ENCODE measurements at regions not wholly inside any gene's neighbourhood (a gene's known extent, or its start where the extent isn't known, plus 50 kb on each side); places are given as distances from the start of the nearest gene placed in this dataset.

DNA sequence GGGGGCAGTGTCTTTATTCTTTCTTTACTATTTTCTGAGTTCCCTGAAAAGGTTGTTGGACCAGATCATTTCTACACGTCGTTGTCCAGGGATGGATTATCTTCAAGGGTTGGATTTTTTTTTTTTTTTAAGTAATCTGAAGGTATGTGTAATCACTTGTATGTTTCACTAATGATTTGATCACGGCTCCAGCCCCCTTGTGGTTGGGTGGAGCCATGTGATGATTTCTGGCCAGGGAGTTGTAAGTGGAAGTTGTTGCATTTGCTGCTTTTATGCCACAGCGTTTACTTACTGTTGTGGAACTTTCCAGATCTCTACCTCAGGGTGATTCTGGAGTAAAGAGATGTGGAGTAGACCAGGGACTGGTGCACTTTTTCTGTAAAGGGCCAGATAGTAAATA is 390.3 kb downstream of the AACS start:
- Histone ChIP-seq H3K9me3 (ENCODE audit: control insufficient read depth, low read length) (peaks cover 5% of the 10 kb centered on the region), H3K36me3 (ENCODE audit: control insufficient read depth, insufficient read depth, low read length) (no peaks in the 10 kb centered on the region), H3K4me1 (ENCODE audit: control insufficient read depth, insufficient read depth, low read length, poor library complexity, severe bottlenecking) (no peaks in the 10 kb centered on the region), H3K27me3 (replicated peaks; ENCODE audit: control insufficient read depth, insufficient read depth, low read length, poor library complexity, severe bottlenecking) (no peaks in the 10 kb centered on the region), H3K27ac (ENCODE audit: insufficient read depth, low read length, poor library complexity, severe bottlenecking) (no peak overlapping the region), H3K4me3 (ENCODE audit: insufficient read depth, low read depth, low read length, poor library complexity, severe bottlenecking) (no peak overlapping the region)
- DNase-seq: no peak

DNA sequence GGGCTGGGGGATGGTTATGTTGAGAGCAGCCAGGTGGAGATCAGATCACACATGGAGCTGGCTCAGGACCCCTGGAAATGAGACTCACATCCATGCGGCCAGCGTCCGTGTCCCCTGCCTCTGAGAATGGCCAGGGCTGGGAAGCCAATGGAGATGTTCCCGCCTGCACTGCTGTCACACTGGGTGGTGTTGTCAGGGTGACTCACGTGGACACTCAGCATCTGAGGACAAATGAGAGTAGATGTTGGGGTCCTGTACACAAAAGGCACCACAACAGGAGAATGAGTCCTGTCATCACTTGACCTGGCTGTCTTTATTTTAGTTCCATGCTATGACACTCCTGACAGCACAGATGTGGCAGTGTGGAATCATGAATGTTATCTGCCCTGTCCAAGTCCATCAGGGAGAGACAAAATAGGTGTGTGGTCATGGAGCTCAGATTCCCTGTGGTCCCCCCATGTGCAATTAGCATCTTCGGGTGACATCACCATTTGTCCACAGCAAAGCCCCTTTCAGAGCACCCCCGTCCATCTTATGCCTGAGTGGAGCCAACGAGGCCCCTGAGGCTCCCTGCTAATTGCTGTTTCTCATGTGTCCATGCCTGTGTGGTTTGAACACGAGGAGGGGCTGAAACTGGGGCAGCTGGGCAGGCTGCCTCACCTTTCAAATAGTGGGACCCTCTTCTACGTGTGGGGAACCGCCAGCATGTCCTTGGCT is 393.5 kb downstream of the AACS start:
- Histone ChIP-seq H3K36me3 (ENCODE audit: control insufficient read depth, insufficient read depth, low read length) (no peaks in the 10 kb centered on the region), H3K4me1 (ENCODE audit: control insufficient read depth, insufficient read depth, low read length, poor library complexity, severe bottlenecking) (no peaks in the 10 kb centered on the region), H3K27ac (ENCODE audit: insufficient read depth, low read length, poor library complexity, severe bottlenecking) (no peak overlapping the region), H3K4me3 (ENCODE audit: insufficient read depth, low read depth, low read length, poor library complexity, severe bottlenecking) (no peak overlapping the region), H3K9me3 (ENCODE audit: control insufficient read depth, low read length) (no peaks in the 10 kb centered on the region), H3K27me3 (replicated peaks; ENCODE audit: control insufficient read depth, insufficient read depth, low read length, poor library complexity, severe bottlenecking) (no peaks in the 10 kb centered on the region)
- DNase-seq: no peak

DNA sequence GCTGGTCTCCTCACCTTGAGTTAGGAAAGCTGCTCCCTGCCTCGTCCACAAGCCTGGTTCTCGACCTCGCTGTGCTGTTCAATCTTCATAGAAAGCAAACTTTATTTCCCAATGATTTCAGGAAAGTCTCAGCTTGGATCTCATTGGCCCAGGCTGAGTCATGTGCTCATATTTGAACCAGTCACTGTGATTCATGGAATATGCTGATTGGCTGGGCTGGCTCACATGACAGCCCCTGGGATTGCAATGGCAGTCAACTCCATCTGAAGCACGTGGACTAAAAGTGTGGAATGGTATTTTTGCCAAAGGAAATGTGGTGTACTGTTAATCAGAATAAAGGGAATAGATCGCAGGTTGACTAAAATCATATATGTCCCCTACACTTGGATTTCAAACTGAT is 396.6 kb downstream of the AACS start:
- H3K36me3 ChIP-seq (ENCODE audit: control insufficient read depth, insufficient read depth, low read length): no peaks in the 10 kb centered on the region
- no peak overlapping the region for H3K27ac ChIP-seq (ENCODE audit: insufficient read depth, low read length, poor library complexity, severe bottlenecking)
- H3K9me3 ChIP-seq (ENCODE audit: control insufficient read depth, low read length): no peaks in the 10 kb centered on the region
- no peaks in the 10 kb centered on the region for H3K4me1 ChIP-seq (ENCODE audit: control insufficient read depth, insufficient read depth, low read length, poor library complexity, severe bottlenecking)
- DNase-seq: no peak
- H3K27me3 ChIP-seq (replicated peaks; ENCODE audit: control insufficient read depth, insufficient read depth, low read length, poor library complexity, severe bottlenecking): no peaks in the 10 kb centered on the region
- H3K4me3 ChIP-seq (ENCODE audit: insufficient read depth, low read depth, low read length, poor library complexity, severe bottlenecking): no peak overlapping the region

DNA sequence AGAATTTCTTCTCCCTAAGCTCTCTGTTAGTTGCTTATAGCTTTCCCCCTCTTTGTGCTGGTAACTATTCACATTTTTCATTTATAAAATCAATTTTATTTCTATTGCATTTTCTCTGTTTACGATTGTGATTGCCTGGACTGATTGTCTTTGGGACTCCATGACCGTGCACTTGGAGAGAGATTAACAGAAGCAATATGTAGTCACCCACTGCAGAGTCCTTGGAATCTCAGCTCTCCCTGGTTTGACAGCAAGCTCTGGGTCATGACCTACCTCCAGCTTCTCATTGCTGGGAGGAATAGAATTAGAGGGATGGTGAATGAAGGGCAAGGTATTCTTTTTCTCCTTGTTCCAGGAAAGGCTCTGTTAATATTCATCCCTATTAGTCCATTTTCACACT is 398.2 kb downstream of the AACS start:
- Histone ChIP-seq H3K9me3 (ENCODE audit: control insufficient read depth, low read length) (no peaks in the 10 kb centered on the region), H3K27me3 (replicated peaks; ENCODE audit: control insufficient read depth, insufficient read depth, low read length, poor library complexity, severe bottlenecking) (no peaks in the 10 kb centered on the region), H3K36me3 (ENCODE audit: control insufficient read depth, insufficient read depth, low read length) (no peaks in the 10 kb centered on the region), H3K4me1 (ENCODE audit: control insufficient read depth, insufficient read depth, low read length, poor library complexity, severe bottlenecking) (no peaks in the 10 kb centered on the region), H3K4me3 (ENCODE audit: insufficient read depth, low read depth, low read length, poor library complexity, severe bottlenecking) (no peak overlapping the region), H3K27ac (ENCODE audit: insufficient read depth, low read length, poor library complexity, severe bottlenecking) (no peak overlapping the region)
- DNase-seq: no peak

DNA sequence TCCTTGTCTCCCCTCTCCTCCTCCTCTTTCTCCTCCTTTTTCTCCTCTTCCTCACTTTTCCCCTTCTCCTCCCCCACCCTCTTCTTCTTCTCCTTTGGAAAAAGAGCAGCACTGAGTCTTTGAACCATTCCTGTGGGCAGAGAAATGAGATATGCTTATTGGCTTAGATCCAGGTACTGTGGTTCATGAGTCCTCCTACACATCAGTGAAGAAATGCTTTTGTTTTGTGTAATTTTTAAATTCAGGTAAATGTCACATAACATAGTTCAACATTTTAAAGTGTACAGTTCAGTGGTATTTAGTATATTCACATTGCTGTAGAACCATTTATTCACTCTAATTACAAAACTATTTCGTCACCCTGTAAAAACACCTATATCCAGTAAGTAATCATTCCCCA is 402.1 kb downstream of the AACS start:
- DNase-seq: no peak
- no peak overlapping the region for H3K27ac ChIP-seq (ENCODE audit: insufficient read depth, low read length, poor library complexity, severe bottlenecking)

DNA sequence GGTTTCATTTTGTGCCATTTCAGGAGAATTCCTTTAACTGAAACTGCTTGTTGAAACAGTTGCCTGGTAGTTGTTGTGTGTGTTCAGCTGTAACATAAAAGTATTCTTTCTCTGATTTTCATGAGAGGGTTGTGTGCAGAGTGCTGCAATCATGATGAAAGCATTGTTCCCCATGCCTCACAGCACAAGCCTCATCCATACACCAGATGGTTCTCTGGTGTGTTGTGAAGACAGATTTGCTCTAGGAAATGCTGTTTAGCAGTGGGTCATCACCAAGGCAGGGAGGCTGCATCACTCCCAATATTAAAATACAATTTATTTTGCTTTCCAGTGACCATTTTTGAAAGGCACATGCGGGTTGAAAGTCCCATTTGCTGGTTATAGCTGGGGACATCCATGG is 404.4 kb downstream of the AACS start:
- no peak overlapping the region for H3K4me3 ChIP-seq (ENCODE audit: insufficient read depth, low read depth, low read length, poor library complexity, severe bottlenecking)
- DNase-seq: no peak
- H3K27me3 ChIP-seq (replicated peaks; ENCODE audit: control insufficient read depth, insufficient read depth, low read length, poor library complexity, severe bottlenecking): no peaks in the 10 kb centered on the region
- H3K36me3 ChIP-seq (ENCODE audit: control insufficient read depth, insufficient read depth, low read length): no peaks in the 10 kb centered on the region
- H3K27ac ChIP-seq (ENCODE audit: insufficient read depth, low read length, poor library complexity, severe bottlenecking): no peak overlapping the region
- H3K9me3 ChIP-seq (ENCODE audit: control insufficient read depth, low read length): no peaks in the 10 kb centered on the region
- no peaks in the 10 kb centered on the region for H3K4me1 ChIP-seq (ENCODE audit: control insufficient read depth, insufficient read depth, low read length, poor library complexity, severe bottlenecking)

More for the DNA sequence above, 402.1 kb downstream of the AACS start:
- Histone ChIP-seq H3K27me3 (replicated peaks; ENCODE audit: control insufficient read depth, insufficient read depth, low read length, poor library complexity, severe bottlenecking) (no peaks in the 10 kb centered on the region), H3K4me3 (ENCODE audit: insufficient read depth, low read depth, low read length, poor library complexity, severe bottlenecking) (no peak overlapping the region), H3K36me3 (ENCODE audit: control insufficient read depth, insufficient read depth, low read length) (no peaks in the 10 kb centered on the region), H3K4me1 (ENCODE audit: control insufficient read depth, insufficient read depth, low read length, poor library complexity, severe bottlenecking) (no peaks in the 10 kb centered on the region), H3K9me3 (ENCODE audit: control insufficient read depth, low read length) (no peaks in the 10 kb centered on the region)

DNA sequence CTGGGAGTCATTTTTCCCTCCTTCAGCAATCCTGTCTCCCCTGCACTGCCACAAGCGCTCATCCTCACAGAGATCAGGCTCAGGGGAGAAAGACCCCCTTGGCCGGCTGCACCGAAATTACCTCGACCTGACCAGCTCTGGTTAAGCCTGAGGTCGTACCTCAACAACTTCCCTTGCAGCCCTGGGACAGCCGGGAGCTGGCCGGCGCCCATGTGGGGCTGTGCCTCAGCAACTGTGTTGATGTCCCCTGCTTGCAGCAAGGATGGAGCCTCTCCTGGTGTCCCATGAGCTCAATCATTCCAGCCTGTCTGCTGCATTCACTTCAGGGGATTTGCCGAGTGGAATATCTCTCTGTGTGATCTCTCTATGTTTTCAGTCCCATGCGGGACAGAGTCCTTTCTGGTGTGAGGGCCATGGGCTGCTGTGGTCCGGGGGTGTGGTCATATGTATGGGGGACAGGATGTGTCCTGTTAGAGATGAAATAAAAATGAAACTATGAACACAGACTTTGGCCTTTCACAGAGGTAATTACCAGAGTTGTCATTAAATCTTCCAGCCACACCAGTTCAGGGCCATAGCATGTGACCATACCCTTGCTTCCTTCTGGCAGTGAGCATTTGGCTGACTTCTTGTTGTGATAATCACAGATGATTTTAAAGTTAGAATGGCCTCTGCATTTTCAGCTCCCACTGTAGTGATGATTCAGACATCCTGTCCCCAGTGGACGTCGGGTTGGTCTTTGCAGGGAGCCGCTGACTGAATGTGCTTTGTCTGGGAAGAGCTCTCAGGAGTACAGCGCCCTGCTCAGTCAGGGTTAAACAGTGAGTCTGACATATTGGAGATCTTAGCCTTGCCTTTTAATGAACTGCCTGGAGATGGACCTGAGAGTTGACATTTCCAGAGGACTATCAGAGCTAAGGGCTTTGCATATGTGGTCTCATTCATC is 405.9 kb downstream of the AACS start:
- Histone ChIP-seq H3K27me3 (replicated peaks; ENCODE audit: control insufficient read depth, insufficient read depth, low read length, poor library complexity, severe bottlenecking) (no peaks in the 10 kb centered on the region), H3K4me1 (ENCODE audit: control insufficient read depth, insufficient read depth, low read length, poor library complexity, severe bottlenecking) (no peaks in the 10 kb centered on the region), H3K9me3 (ENCODE audit: control insufficient read depth, low read length) (no peaks in the 10 kb centered on the region), H3K27ac (ENCODE audit: insufficient read depth, low read length, poor library complexity, severe bottlenecking) (no peak overlapping the region), H3K4me3 (ENCODE audit: insufficient read depth, low read depth, low read length, poor library complexity, severe bottlenecking) (no peak overlapping the region), H3K36me3 (ENCODE audit: control insufficient read depth, insufficient read depth, low read length) (no peaks in the 10 kb centered on the region)
- DNase-seq: no peak

DNA sequence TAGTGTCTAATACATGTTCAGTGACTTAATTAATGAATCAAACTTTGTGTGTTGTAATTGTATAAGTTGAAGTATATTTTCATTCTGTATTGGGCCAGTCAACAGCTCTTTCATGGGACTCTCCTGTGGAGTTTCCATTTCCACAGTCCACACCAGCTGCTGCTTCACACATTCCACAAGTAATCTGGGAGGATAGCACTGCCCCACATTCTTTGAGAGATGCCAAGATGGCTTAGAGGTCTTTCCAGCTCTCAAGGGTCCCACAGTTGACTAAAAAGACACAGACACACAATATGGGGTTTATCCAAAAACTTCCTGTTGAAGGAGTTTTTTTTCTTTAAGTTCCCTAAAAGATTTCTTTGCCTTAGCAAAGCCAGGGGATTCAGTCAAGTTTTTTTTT is 408.3 kb downstream of the AACS start:
- Histone ChIP-seq H3K9me3 (ENCODE audit: control insufficient read depth, low read length) (no peaks in the 10 kb centered on the region), H3K36me3 (ENCODE audit: control insufficient read depth, insufficient read depth, low read length) (no peaks in the 10 kb centered on the region), H3K4me3 (ENCODE audit: insufficient read depth, low read depth, low read length, poor library complexity, severe bottlenecking) (no peak overlapping the region), H3K4me1 (ENCODE audit: control insufficient read depth, insufficient read depth, low read length, poor library complexity, severe bottlenecking) (no peaks in the 10 kb centered on the region), H3K27me3 (replicated peaks; ENCODE audit: control insufficient read depth, insufficient read depth, low read length, poor library complexity, severe bottlenecking) (no peaks in the 10 kb centered on the region), H3K27ac (ENCODE audit: insufficient read depth, low read length, poor library complexity, severe bottlenecking) (no peak overlapping the region)
- DNase-seq: no peak

DNA sequence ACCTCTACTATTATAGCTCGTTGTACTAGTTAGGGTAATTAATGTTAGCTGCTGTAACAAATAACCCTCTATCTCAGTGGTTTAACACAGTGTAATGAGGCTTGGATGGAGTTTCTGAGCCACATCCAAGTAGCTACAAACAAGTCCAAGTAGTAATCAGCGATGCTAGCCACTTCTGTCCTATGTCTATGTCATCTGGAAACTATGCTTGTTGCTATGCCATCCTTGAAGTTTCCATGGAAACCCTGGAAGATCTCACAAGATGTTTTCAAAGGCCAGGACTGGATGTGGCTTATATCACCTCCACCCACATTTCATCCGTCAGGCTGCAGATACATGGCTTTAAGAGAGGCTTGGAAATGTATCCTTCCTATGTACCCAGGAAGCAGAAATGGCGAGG is 422.1 kb downstream of the AACS start:
- H3K36me3 ChIP-seq (ENCODE audit: control insufficient read depth, insufficient read depth, low read length): no peaks in the 10 kb centered on the region
- H3K4me3 ChIP-seq (ENCODE audit: insufficient read depth, low read depth, low read length, poor library complexity, severe bottlenecking): no peak overlapping the region
- H3K9me3 ChIP-seq (ENCODE audit: control insufficient read depth, low read length): no peaks in the 10 kb centered on the region
- H3K27me3 ChIP-seq (replicated peaks; ENCODE audit: control insufficient read depth, insufficient read depth, low read length, poor library complexity, severe bottlenecking): no peaks in the 10 kb centered on the region
- H3K4me1 ChIP-seq (ENCODE audit: control insufficient read depth, insufficient read depth, low read length, poor library complexity, severe bottlenecking): no peaks in the 10 kb centered on the region
- no peak overlapping the region for H3K27ac ChIP-seq (ENCODE audit: insufficient read depth, low read length, poor library complexity, severe bottlenecking)
- no peak for DNase-seq

DNA sequence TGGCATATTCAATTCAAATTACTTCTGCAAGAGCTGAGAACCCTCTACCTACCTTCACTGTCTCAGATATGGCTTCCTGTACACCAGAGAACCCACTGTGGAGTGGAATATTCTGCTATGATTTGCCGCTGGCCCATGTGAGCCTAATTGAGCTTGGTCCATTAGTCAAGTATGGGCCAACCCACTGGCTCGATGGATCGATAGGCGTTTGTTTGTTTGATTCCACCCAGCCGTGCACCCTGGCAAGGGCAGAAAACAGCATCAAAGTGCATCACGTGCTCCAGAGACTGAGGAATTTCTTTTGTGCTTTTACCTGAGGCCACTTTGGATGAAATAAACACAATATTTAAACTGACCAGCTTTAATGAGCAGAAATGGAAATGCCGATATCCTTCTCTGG is 426.3 kb downstream of the AACS start:
- Histone ChIP-seq H3K27me3 (replicated peaks; ENCODE audit: control insufficient read depth, insufficient read depth, low read length, poor library complexity, severe bottlenecking) (no peaks in the 10 kb centered on the region), H3K36me3 (ENCODE audit: control insufficient read depth, insufficient read depth, low read length) (no peaks in the 10 kb centered on the region), H3K27ac (ENCODE audit: insufficient read depth, low read length, poor library complexity, severe bottlenecking) (no peak overlapping the region), H3K4me1 (ENCODE audit: control insufficient read depth, insufficient read depth, low read length, poor library complexity, severe bottlenecking) (no peaks in the 10 kb centered on the region), H3K4me3 (ENCODE audit: insufficient read depth, low read depth, low read length, poor library complexity, severe bottlenecking) (no peak overlapping the region), H3K9me3 (ENCODE audit: control insufficient read depth, low read length) (no peaks in the 10 kb centered on the region)
- no peak for DNase-seq

Data from effector memory CD4-positive, alpha-beta T cell (primary cell).